Hepatocyte (in vitro differentiated cells): ENCODE measurements at regions not wholly inside any gene's neighbourhood (a gene's known extent, or its start where the extent isn't known, plus 50 kb on each side); places are given as distances from the start of the nearest gene placed in this dataset.

Experiments used
- DNase-seq: peaks from one replicate; pipeline ENCODE4 v3.0.0-alpha.2; 2016; ENCODE audit warnings: low spot score
- H2AFZ ChIP-seq: fragments of 200-600 bp; sonication (generic); 2 replicates; pipeline ENCODE4 v1.6.0; 2016; ENCODE audit warnings: antibody characterized with exemption, mild to moderate bottlenecking
- H3K27ac ChIP-seq: fragments of 200-600 bp; sonication (generic); 2 replicates; pipeline ENCODE4 v1.5.1; 2016; ENCODE audit warnings: mild to moderate bottlenecking
- H3K27me3 ChIP-seq: fragments of 200-600 bp; sonication (generic); 2 replicates; pipeline ENCODE4 v1.6.1; 2016
- H3K36me3 ChIP-seq: fragments of 200-600 bp; sonication (generic); replicated peaks from 2 replicates; pipeline ENCODE4 v1.5.1; 2016; ENCODE audit warnings: low read depth; ENCODE audit not compliant: insufficient read depth
- H3K4me1 ChIP-seq: fragments of 200-600 bp; sonication (generic); 2 replicates; pipeline ENCODE4 v1.5.1; 2016; ENCODE audit warnings: mild to moderate bottlenecking, moderate library complexity; ENCODE audit not compliant: insufficient read depth
- H3K4me2 ChIP-seq: fragments of 200-600 bp; sonication (generic); 2 replicates; pipeline ENCODE4 v1.6.0; 2016
- H3K4me3 ChIP-seq: fragments of 200-600 bp; sonication (generic); 2 replicates; pipeline ENCODE4 v1.5.1; 2016; ENCODE audit warnings: mild to moderate bottlenecking
- H3K79me2 ChIP-seq: fragments of 200-600 bp; sonication (generic); 2 replicates; pipeline ENCODE4 v1.6.0; 2017; ENCODE audit warnings: mild to moderate bottlenecking
- H3K9me2 ChIP-seq: fragments of 200-600 bp; sonication (generic); replicated peaks from 2 replicates; pipeline ENCODE4 v1.6.0; 2017; ENCODE audit warnings: mild to moderate bottlenecking; ENCODE audit not compliant: insufficient read depth
- H3K9me3 ChIP-seq: fragments of 200-600 bp; sonication (generic); 2 replicates; pipeline ENCODE4 v1.5.1; 2016; ENCODE audit warnings: low read depth, mild to moderate bottlenecking
- H4K20me1 ChIP-seq: fragments of 200-600 bp; sonication (generic); 2 replicates; pipeline ENCODE4 v1.6.0; 2016; ENCODE audit warnings: mild to moderate bottlenecking; ENCODE audit not compliant: insufficient read depth, poor library complexity, severe bottlenecking
- CTCF ChIP-seq: fragments of 200-600 bp; sonication (generic); IDR thresholded peaks from 2 replicates; pipeline ENCODE4 v1.5.1; 2016; ENCODE audit warnings: antibody characterized with exemption, mild to moderate bottlenecking; ENCODE audit not compliant: poor library complexity
- EZH2 ChIP-seq: fragments of 200-600 bp; sonication (generic); IDR thresholded peaks from 2 replicates; pipeline ENCODE4 v1.6.1; 2016; ENCODE audit warnings: antibody characterized with exemption, mild to moderate bottlenecking, borderline replicate concordance
- EZH2phosphoT487 ChIP-seq: fragments of 200-600 bp; sonication (generic); IDR thresholded peaks from one replicate; pipeline ENCODE4 v1.6.1; 2018; ENCODE audit warnings: antibody characterized with exemption, mild to moderate bottlenecking, low read depth, moderate library complexity; ENCODE audit not compliant: unreplicated experiment, severe bottlenecking
- WGBS: methylation state at CpG from one replicate; pipeline ENCODE4 v1.1.6; 2016; ENCODE audit warnings: low lambda C conversion rate; ENCODE audit errors: missing lambda C conversion rate; 5-methylcytosine and 5-hydroxymethylcytosine counted together

- no peaks in the 10 kb centered on the region for H3K36me3 ChIP-seq
- peaks cover 3% of the 10 kb centered on the region for H3K4me1 ChIP-seq
- no peak overlapping the region for H2AFZ ChIP-seq
- peak; percentile 35 for DNase-seq
- H3K27ac ChIP-seq = peak overlapping the region; percentile 69
- no peaks in the 10 kb centered on the region for H3K9me2 ChIP-seq
- WGBS = 89% methylated on average over 9 of the region's 9 CpGs
- no peaks in the 10 kb centered on the region for H3K79me2 ChIP-seq
- TF ChIP-seq EZH2phosphoT487 (no peak), EZH2 (no peak), CTCF (no peak)
- no peaks in the 10 kb centered on the region for H4K20me1 ChIP-seq
- no peaks in the 10 kb centered on the region for H3K27me3 ChIP-seq
- H3K9me3 ChIP-seq = no peaks in the 10 kb centered on the region
- no peak overlapping the region for H3K4me2 ChIP-seq
- H3K4me3 ChIP-seq = no peak overlapping the region
Measured at GRCh38 chr20:47993035-47993755, 207.9 kb upstream of the SULF2 start.

GRCh38 chr20:47991875-47992488 is 206.7 kb upstream of the SULF2 start:
- no peaks in the 10 kb centered on the region for H3K27me3 ChIP-seq
- no peak overlapping the region for H3K4me3 ChIP-seq
- H3K27ac ChIP-seq = peak overlapping the region; percentile 67
- no peak overlapping the region for H2AFZ ChIP-seq
- H3K4me2 ChIP-seq = no peak overlapping the region
- peaks cover 3% of the 10 kb centered on the region for H3K4me1 ChIP-seq
- no peaks in the 10 kb centered on the region for H3K9me2 ChIP-seq
- no peaks in the 10 kb centered on the region for H3K9me3 ChIP-seq
- no peak for DNase-seq
- 59% methylated on average over 9 of the region's 9 CpGs for WGBS
- H4K20me1 ChIP-seq = no peaks in the 10 kb centered on the region
- H3K79me2 ChIP-seq = no peaks in the 10 kb centered on the region
- TF ChIP-seq EZH2 (no peak), EZH2phosphoT487 (no peak), CTCF (no peak)
- H3K36me3 ChIP-seq = no peaks in the 10 kb centered on the region

- Histone ChIP-seq H3K4me3 (no peak overlapping the region), H3K36me3 (no peaks in the 10 kb centered on the region), H3K9me3 (no peaks in the 10 kb centered on the region), H4K20me1 (no peaks in the 10 kb centered on the region), H3K27me3 (no peaks in the 10 kb centered on the region), H3K79me2 (no peaks in the 10 kb centered on the region), H3K4me1 (peaks cover 3% of the 10 kb centered on the region), H3K4me2 (no peak overlapping the region), H2AFZ (no peak overlapping the region), H3K9me2 (no peaks in the 10 kb centered on the region), H3K27ac (peak overlapping the region; percentile 56)
- 97% methylated on average over 8 of the region's 8 CpGs for WGBS
- DNase-seq = no peak
- TF ChIP-seq CTCF (no peak), EZH2 (no peak), EZH2phosphoT487 (no peak)
Measured at GRCh38 chr20:47990507-47991150, 205.3 kb upstream of the SULF2 start.
